Activated T-helper 9 cell treated with anti-CD3 and anti-CD28 coated beads, Interleukin-2, amount 50 U/mL, for 16 hours (primary cell): ENCODE measurements at regions not wholly inside any gene's neighbourhood (a gene's known extent, or its start where the extent isn't known, plus 50 kb on each side); places are given as distances from the start of the nearest gene placed in this dataset.

Experiments
- DNase-seq: peaks from one replicate; pipeline ENCODE4 v3.0.0-alpha.2; 2020; ENCODE audit warnings: low read depth

- DNase-seq: no peak
Measured at GRCh38 chr15:93719921-93720351, 511.4 kb upstream of the MCTP2 start.

DNA sequence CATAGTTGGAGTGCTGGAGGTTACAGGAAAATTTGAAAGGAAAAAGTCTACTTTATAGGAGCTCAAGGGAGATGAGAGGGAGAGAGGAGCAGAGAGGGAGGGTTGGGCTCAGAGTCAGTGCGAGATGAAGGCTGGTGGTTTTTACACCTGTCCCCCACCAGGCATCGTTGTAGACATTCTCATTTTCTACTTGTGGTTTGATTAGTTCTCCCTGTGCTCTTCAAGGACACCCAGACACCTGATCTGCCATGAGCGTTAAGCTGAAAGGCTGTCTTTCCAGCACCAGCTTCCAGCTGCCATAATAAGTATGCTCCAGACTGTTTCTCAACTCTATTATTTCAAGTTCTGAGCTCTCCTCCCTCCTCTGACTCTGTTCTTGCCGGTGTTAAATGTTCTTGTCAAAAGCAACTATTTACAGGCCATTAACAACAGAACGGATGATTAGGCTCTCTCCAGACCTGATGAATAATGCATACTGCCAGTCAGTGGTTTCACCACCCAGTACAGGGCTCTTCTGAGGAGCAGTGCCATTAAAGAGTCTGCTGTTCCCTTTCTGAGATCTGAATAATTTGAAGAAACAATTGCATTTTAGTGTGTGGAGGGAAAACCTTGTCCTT lies 514.6 kb upstream of the MCTP2 start:
- DNase-seq: no peak

GRCh38 chr15:93709708-93710107 lies 521.7 kb upstream of the MCTP2 start:
- DNase-seq: no peak

DNA sequence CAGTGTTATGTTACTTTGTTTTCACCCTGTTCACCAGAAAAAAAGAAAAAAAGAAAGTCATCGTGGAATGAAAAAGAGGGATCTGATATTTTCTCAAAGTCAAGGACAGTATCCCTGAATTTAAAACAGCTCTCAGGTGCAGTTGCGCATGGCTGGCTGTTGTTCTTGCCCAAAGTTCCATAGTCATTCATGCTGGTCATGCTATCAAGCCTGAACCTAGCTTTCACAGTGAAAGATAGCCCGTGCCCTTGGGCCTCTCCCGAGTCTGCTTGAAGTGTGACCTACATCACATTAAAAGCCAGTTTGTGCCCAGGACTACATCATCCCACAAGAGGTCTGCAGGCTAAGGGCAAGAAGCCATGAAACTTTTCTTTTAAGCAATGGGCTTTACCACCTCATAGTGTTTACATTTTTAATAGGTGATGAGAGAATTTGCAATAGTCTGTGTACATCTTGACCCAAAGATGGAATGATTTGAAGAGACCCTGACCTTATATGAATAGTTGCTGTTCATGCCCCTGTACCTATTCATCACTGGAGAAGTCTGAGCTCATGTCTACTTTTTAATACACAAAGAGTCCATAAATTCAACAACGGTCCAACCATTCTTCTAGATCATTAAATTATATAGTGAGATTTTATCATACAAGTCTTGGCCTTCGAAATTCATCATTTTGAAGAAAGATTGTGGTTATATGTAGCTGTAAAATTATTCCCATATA lies 522.5 kb upstream of the MCTP2 start:
- no peak for DNase-seq

GRCh38 chr15:93707751-93708150 lies 523.6 kb upstream of the MCTP2 start:
- DNase-seq: no peak

DNA sequence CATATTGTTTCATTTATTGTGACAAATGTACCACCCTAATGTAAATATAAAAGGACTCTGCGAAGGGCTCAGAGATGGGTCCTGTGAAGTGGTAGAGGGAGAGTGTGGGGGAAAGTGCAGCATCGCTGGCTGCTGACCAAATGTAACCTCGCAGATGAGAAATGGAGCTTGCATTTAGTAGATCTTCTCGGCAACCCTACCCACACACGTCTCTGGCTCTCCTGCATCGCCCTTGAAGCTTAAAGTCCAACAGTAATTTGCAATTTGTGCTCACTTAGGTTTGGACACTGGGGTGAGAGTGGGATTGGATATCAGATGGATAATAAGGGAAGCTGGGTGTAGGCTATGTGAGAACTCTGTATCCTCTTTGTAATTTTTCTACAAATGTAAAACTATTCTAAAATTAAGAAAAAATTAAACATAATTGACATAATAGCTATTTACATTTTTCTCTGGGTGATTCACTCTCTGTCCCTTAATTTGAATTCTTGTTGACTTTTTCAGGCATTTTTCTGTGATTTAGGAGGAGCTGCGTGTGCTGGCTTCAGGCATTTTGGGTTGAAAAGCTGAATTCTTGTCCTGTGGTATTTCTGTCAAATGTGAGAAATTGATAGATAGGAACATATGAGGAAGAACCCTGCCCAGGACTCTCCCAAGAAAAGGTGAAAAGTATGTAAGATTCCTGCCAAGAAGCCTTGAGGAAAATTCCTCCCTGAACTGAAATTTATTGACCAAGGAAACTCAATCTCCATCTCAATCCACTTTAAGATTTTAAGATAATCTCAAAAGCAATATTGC lies 524.7 kb upstream of the MCTP2 start:
- no peak for DNase-seq

DNA sequence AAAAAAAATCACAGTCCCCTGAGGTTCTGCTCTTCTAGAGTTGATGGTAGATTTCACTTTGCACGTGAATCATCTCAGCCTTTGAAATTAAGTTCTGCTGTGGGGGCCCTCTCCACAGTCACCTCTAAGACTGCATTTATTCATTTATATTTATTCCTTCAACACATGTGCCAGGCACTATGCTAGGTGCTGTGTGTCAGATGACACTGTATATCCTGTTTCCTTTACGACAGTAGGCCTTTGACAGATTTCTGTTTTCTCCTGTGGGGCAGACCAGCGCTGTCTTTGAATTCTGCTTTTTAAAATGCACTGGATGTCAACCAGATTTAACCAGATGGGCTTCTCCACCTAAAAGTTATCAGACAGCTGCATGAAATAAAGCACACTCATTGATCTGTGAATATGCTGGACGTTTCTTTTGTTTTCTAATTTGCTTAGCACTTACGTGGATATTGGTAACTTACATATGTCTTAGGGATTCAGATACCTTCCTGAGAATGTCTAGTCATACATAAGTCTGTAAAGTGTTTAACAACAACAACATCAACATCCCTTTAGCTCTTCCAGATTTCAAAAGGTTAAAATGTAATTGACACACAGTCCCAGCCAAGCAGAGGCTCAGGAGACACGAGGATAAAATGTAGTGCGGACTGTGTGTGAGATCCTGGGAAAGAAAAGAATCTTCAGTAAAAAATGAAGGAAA lies 525.5 kb upstream of the MCTP2 start:
- DNase-seq: no peak

DNA sequence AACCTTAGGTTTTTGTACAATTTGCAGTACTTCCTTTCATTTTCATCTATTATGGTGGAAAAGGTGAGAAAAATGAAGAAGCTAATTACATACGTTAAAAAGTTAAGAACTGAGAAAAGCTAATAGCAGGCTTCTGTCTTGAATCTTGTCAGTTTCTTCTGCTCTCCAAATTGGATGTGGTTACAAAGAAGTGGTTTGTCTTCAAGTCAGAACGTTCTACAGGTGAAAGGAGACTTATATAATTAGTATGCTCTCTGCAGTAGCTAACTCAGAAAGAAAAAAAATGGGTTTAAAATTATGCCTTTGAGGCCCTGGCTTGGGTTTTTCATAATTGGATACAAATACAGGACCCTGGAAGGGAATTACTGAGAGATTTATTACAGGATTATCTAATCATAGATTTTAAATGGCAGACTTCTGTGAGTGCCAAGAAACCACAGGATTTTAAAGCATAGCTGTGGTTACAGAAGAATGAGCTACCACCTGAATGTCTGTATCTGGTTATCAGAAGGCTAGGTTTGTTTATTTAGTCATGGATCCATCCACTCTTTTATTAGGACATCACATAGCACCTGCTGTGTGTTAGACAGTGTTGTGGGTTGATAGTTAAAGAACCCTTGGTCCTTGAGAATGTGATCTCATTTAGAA lies 528.1 kb upstream of the MCTP2 start:
- DNase-seq: no peak

GRCh38 chr15:93700051-93700450 lies 531.3 kb upstream of the MCTP2 start:
- no peak for DNase-seq

DNA sequence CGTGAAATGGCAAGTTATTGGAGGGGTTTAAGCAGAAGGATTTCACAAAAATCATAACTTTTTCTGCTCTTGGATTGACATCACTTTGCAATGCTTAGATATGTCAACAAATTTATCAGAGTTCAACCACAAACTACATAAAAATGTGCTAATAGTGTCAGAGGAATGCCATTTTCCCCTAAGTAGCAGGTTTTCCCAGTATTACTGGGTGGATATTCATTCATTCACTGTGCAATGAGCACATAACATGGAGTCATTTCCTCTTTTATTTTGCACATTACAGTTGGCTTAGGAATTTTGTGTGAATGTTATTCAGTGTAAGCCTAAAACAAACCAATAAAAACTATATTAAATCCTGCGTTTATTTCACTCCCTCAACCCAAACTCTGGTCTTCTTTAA lies 537.3 kb upstream of the MCTP2 start:
- DNase-seq: no peak

- DNase-seq: no peak
Measured at GRCh38 chr15:93683651-93684050, 547.7 kb upstream of the MCTP2 start.

DNA sequence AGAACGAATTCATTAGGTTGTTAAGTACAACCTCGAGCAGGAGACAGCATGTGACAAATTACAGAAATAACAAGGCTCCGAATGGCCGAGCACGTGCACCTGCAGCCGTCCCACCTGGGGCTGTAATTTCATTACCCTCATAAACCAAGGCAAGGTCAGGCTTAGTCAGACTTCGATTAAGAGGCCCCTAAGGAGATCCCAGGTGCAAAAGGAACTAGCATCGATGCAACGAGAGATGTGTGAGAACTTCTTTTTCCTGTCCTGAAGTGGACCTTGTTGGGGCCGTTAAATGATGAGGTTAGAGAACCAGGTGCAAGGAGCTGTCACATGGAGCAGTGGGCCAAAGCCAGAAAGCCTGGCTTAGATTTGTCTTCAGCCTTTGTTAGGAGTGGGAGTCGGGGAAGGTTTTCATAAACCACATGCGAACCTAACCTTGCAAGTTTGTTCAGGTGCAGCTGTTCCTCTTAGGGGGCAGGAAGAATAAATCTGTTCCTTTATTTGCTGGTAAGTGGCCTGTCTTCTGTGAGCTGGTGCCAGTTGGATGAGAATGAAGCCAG lies 559.9 kb upstream of the MCTP2 start:
- no peak for DNase-seq

GRCh38 chr15:93670931-93671330 lies 560.4 kb upstream of the MCTP2 start:
- DNase-seq: no peak

- no peak for DNase-seq
Measured at GRCh38 chr15:93664213-93664956, 567.0 kb upstream of the MCTP2 start.

- DNase-seq: no peak
Measured at GRCh38 chr15:93662162-93662885, 569.0 kb upstream of the MCTP2 start.

DNA sequence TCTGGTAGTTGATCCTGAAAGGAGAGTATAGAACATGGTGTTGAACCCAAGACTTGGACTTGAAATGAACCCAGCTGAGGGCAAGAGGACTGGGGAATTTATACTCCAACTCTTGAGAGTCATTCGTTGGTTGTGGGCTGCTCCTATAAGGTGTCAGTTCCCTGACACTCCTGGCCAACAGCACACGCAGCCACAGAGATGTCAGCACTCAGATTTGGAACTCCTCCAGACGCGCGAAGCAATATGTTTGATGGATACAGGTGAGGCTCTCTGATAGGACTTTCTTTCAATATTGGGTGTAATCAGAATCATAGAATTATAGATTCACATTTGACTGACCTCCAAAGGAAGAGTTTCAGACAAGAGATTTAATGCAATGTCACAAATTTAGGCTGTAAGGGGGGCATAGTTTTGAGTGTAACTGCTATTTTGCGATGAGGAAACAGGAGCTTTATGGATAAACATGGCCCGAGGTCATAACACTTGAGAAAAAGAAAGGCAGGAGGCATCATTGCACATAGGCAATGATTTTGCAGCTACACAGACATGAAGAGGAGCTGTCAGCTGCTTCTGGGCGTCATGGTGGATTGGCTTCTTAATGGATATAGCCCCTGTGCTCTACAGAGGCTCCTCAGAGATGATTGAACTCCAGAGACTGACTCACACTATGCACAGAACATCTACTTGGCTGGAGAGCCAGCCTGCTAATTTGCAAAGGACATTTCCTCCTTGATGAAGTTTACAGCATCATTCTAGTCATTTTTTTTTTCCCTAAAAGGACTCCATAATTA lies 569.2 kb upstream of the RGMA start:
- DNase-seq: no peak

- DNase-seq: no peak
Measured at GRCh38 chr15:93656041-93656440, 567.0 kb upstream of the RGMA start.

DNA sequence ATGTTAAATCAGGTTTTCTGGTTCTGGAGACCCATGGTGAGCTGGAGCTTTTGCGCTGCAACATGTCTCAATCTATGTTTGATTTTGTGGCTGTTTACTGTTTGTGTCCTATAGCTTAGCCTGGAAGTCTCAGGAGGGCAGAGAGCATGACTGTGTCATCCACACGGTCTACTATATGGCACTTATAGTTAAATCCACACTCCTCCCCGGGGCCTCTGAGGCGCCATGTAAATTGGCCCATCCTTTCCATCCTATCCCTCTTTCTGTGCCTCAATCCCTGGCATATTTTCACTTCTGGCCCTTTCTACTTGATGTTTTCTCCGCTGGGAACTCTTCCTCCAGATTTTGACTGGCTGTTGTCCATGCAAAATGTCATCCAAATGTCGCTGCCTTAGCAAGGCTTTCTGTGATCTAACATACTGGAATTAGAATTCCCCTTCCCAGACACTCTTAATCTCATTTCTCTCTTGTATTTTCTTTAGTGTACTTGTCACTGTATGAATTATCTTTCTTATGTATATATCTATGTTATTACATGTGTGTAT lies 560.8 kb upstream of the RGMA start:
- no peak for DNase-seq

GRCh38 chr15:93646193-93646592 lies 557.2 kb upstream of the RGMA start:
- no peak for DNase-seq
